Thyroid gland (tissue), 4 donors: ENCODE measurements at regions not wholly inside any gene's neighbourhood (a gene's known extent, or its start where the extent isn't known, plus 50 kb on each side); places are given as distances from the start of the nearest gene placed in this dataset.

ENCODE experiments used
- DNase-seq, 2 donors: peaks; one replicate each; pipeline ENCODE4 v3.0.0-alpha.2; 2019
- H3K27ac ChIP-seq, 3 donors: fragments of 200-600 bp; sonication (generic); 1 replicate in 2 of 3; 2 replicates in 1 of 3; pipeline ENCODE4 v1.5.1; 2016 to 2019; ENCODE audit warnings: mild to moderate bottlenecking in 1 of 3, moderate library complexity in 1 of 3
- H3K27me3 ChIP-seq: fragments of 200-600 bp; sonication (generic); one replicate; pipeline ENCODE4 v1.5.1; 2019
- H3K36me3 ChIP-seq, 2 donors: fragments of 200-600 bp; sonication (generic); one replicate each; pipeline ENCODE4 v1.5.1; 2016 to 2019
- H3K4me1 ChIP-seq, 2 donors: fragments of 200-600 bp; sonication (generic); one replicate each; pipeline ENCODE4 v1.5.1; 2017 to 2019
- H3K4me3 ChIP-seq, 3 donors: fragments of 200-600 bp; sonication (generic); replicated peaks in 1 of 3; 1 replicate in 2 of 3; 2 replicates in 1 of 3; pipeline ENCODE4 v1.5.1; 2016; ENCODE audit warnings: mild to moderate bottlenecking in 1 of 3
- H3K9me3 ChIP-seq: fragments of 200-600 bp; sonication (generic); one replicate; pipeline ENCODE4 v1.5.1; 2017
- CTCF ChIP-seq, 6 experiments: fragments of 200-600 bp in 3 of 6; fragments of 450-650 bp in 3 of 6; sonication (generic) in 3 of 6; IDR thresholded peaks; one replicate each; pipeline ENCODE4 v1.5.1; 2016 to 2019; ENCODE audit warnings: antibody characterized with exemption in 6 of 6, mild to moderate bottlenecking in 2 of 6, inconsistent platforms in 1 of 6, moderate library complexity in 1 of 6
- POLR2A ChIP-seq, 2 donors: fragments of 450-650 bp; IDR thresholded peaks; one replicate each; pipeline ENCODE4 v1.6.1; 2017; ENCODE audit warnings: antibody characterized with exemption in 2 of 2, mild to moderate bottlenecking in 2 of 2, moderate library complexity in 1 of 2
- WGBS, 2 donors: methylation state at CpG; one replicate each; pipeline ENCODE4 v1.1.5; 2017; 5-methylcytosine and 5-hydroxymethylcytosine counted together
- intact Hi-C: fragments of 100-400 bp; cut with DNase I; formaldehyde crosslinking; loops from one replicate; pipeline ENCODE4 v1.15.1; 2023

DNA sequence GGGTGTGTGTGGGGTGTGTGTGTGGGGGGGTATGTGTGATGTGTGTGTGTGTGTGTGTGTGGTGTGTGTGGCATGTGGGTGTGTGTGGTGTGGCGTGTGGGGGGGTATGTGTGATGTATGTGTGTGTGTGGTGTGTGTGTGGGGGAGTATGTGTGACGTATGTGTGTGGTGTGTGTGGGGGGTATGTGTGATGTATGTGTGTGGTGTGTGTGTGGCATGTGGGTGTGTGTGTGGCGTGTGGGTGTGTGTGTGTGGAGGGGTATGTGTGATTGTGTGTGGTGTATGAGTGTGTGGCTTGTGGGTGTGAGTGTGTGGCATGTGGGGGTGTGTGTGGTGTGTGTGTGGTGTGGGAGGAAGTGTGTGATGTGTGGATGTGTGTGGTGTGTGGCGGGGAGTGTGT lies 442.3 kb downstream of the PREX1 start:
- intact Hi-C loops: no loop called here
- Histone ChIP-seq H3K27ac (no peak overlapping the region), H3K27me3 (no peaks in the 10 kb centered on the region), H3K4me3 (no peak overlapping the region), H3K36me3 (no peaks in the 10 kb centered on the region), H3K4me1 (no peaks in the 10 kb centered on the region), H3K9me3 (no peaks in the 10 kb centered on the region)
- 86 to 94% methylated on average over 4 of the region's 4 CpGs for WGBS, 2 donors
- DNase-seq: no peak
- TF ChIP-seq POLR2A (IDR thresholded peaks at IDR 0.05) (no peak), CTCF (IDR thresholded peaks at IDR 0.05) (no peak)

DNA sequence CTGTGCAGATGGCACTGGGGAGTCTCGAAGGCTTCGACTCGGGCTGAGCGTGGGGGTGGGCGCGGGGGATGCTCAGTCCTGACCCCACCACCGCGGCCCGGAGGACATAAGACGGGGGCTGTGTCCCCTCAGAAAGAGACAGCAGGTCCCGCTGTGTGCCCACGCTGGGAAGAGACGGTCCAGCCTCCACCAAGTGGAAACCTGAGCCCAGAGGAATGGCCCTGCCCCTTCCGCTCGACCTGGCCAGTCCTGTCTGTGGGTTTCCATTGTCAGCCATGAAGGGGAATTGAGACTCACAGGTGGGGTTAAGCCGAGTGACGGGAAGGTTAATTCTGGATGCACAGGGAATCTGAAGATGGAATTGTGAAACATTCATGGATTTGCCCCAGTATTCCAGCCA lies 442.7 kb downstream of the PREX1 start:
- Histone ChIP-seq H3K27ac (no peak overlapping the region), H3K4me3 (no peak overlapping the region), H3K4me1 (no peaks in the 10 kb centered on the region), H3K36me3 (no peaks in the 10 kb centered on the region), H3K27me3 (no peaks in the 10 kb centered on the region), H3K9me3 (no peaks in the 10 kb centered on the region)
- no peak for DNase-seq
- WGBS, 2 donors: 71 to 72% methylated on average over 12 to 16 of the region's 17 CpGs
- intact Hi-C loops: no loop called here
- no peak for TF ChIP-seq CTCF (IDR thresholded peaks at IDR 0.05)
- no peak for TF ChIP-seq POLR2A (IDR thresholded peaks at IDR 0.05)

DNA sequence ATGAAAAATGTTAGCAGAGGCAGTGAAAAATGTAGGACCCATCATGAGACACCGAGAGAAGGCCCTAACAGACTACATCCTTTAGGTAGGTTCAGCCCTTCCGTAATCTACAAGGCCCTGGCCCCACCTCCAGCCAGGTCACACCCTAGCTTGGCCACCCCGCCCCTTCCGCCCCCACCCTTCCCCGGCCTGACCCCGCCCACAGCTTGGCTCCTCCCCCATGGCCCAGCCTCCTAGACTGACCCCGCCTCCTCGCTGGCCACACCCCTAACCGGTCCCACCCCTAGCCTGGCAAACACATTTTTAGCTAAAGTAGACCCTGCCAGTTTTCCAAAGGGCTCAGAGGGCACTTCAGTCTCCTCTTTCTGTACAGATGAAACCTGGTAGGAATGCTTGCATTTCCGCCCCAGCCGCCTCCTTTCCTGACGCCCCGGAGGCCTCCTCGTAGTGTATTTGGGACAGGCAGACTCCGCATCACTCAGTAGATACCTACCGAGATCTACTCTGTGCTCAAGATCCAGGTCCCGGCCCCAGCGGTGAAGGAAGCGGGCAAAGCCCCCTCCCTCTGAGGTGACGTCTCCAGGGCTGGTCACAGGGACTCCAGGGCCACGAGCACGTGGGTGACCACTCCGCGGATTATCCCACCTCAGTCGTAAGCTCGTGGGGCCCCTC lies 443.5 kb downstream of the PREX1 start:
- 84 to 85% methylated on average over 23 to 25 of the region's 26 CpGs for WGBS, 2 donors

DNA sequence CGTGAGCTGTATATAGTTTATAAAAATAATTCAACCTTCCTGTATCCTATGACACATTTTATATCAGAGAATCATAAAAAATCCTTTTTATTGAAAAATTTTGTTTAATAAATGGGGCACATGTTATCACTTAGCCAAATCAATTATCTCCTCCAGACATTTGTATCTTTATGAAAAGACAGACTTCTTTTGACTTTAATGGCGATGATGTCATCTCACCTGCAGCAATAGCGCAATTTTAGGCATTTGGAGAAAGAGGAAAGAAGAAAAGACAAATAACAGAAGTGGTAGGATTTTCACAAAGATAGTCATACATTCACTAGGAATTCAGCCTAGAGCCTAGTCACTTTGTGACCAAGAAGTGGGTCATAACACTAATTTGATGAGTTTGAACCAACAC lies 444.5 kb downstream of the PREX1 start:
- WGBS, 2 donors: 94 to 97% methylated on average over 3 of the region's 3 CpGs
- H3K4me3 ChIP-seq: no peak overlapping the region
- no peaks in the 10 kb centered on the region for H3K27me3 ChIP-seq
- TF ChIP-seq POLR2A (IDR thresholded peaks at IDR 0.05): no peak
- DNase-seq: no peak
- no peaks in the 10 kb centered on the region for H3K4me1 ChIP-seq
- H3K36me3 ChIP-seq: no peaks in the 10 kb centered on the region
- H3K27ac ChIP-seq: no peak overlapping the region
- intact Hi-C loops: no loop called here
- no peaks in the 10 kb centered on the region for H3K9me3 ChIP-seq

More for the DNA sequence above, 443.5 kb downstream of the PREX1 start:
- Histone ChIP-seq H3K27ac (no peak overlapping the region), H3K9me3 (no peaks in the 10 kb centered on the region), H3K36me3 (no peaks in the 10 kb centered on the region), H3K27me3 (no peaks in the 10 kb centered on the region), H3K4me3 (no peak overlapping the region), H3K4me1 (no peaks in the 10 kb centered on the region)
- intact Hi-C loops: no loop called here
- TF ChIP-seq POLR2A (IDR thresholded peaks at IDR 0.05) (no peak), CTCF (IDR thresholded peaks at IDR 0.05) (no peak)
- no peak for DNase-seq

- no peaks in the 10 kb centered on the region for H3K36me3 ChIP-seq
- H3K27ac ChIP-seq: no peak overlapping the region
- TF ChIP-seq POLR2A (IDR thresholded peaks at IDR 0.05) (no peak), CTCF (IDR thresholded peaks at IDR 0.05) (no peak)
- no peak for DNase-seq
- intact Hi-C loops: no loop called here
- H3K9me3 ChIP-seq: no peaks in the 10 kb centered on the region
- 81 to 91% methylated on average over 5 of the region's 5 CpGs for WGBS, 2 donors
- no peaks in the 10 kb centered on the region for H3K27me3 ChIP-seq
- no peaks in the 10 kb centered on the region for H3K4me1 ChIP-seq
- H3K4me3 ChIP-seq: no peak overlapping the region
Measured at GRCh38 chr20:48382304-48382703, 445.5 kb downstream of the PREX1 start.
